Tibial artery (tissue), 4 donors: ENCODE measurements at regions not wholly inside any gene's neighbourhood (a gene's known extent, or its start where the extent isn't known, plus 50 kb on each side); places are given as distances from the start of the nearest gene placed in this dataset.

ENCODE experiments used
- DNase-seq, 2 donors: peaks; one replicate each; pipeline ENCODE4 v3.0.0-alpha.2; 2019
- H3K27ac ChIP-seq, 2 donors: fragments of 200-600 bp; sonication (generic) in 1 of 2; 1 replicate in 1 of 2; 2 replicates in 1 of 2; pipeline ENCODE4 v1.5.1; 2018 to 2019; ENCODE audit warnings: mild to moderate bottlenecking in 1 of 2
- H3K27me3 ChIP-seq, 2 donors: fragments of 200-600 bp; sonication (generic) in 1 of 2; one replicate each; pipeline versions ENCODE4 v1.5.1 to v1.6.0; 2016 to 2019
- H3K36me3 ChIP-seq, 3 donors: fragments of 200-600 bp; sonication (generic) in 2 of 3; one replicate each; pipeline ENCODE4 v1.5.1; 2016 to 2019; ENCODE audit warnings: mild to moderate bottlenecking in 2 of 3
- H3K4me1 ChIP-seq, 4 donors: fragments of 200-600 bp; sonication (generic) in 2 of 4; 1 replicate in 3 of 4; 2 replicates in 1 of 4; pipeline ENCODE4 v1.5.1; 2016 to 2019
- H3K4me3 ChIP-seq, 2 donors: fragments of 200-600 bp; sonication (generic) in 1 of 2; 1 replicate in 1 of 2; 2 replicates in 1 of 2; pipeline ENCODE4 v1.5.1; 2018 to 2019; ENCODE audit warnings: mild to moderate bottlenecking in 2 of 2
- H3K9me3 ChIP-seq, 3 donors: fragments of 200-600 bp; sonication (generic) in 1 of 3; one replicate each; pipeline ENCODE4 v1.5.1; 2016 to 2019
- CTCF ChIP-seq, 2 experiments: fragments of 200-600 bp in 1 of 2; fragments of 450-650 bp in 1 of 2; IDR thresholded peaks; one replicate each; pipeline ENCODE4 v1.5.1; 2017 to 2019; ENCODE audit warnings: antibody characterized with exemption in 2 of 2, mild to moderate bottlenecking in 1 of 2, moderate library complexity in 1 of 2
- intact Hi-C: fragments of 100-400 bp; cut with DNase I; formaldehyde crosslinking; loops from one replicate; pipeline ENCODE4 v1.15.0; 2023; ENCODE audit warnings: low total_unique reads

- intact Hi-C loops = no loop called here
- Histone ChIP-seq H3K9me3 (no peaks in the 10 kb centered on the region), H3K27me3 (no peaks in the 10 kb centered on the region), H3K27ac (no peak overlapping the region), H3K4me1 (no peaks in the 10 kb centered on the region), H3K4me3 (no peak overlapping the region), H3K36me3 (no peaks in the 10 kb centered on the region)
- DNase-seq = no peak
- TF ChIP-seq CTCF (IDR thresholded peaks at IDR 0.05) = no peak
Measured at GRCh38 chr1:87421809-87422208, 93.1 kb downstream of the LMO4 start.

GRCh38 chr1:87424541-87424940, 95.9 kb downstream of the LMO4 start:
- no peak overlapping the region for H3K4me3 ChIP-seq
- H3K4me1 ChIP-seq = no peaks in the 10 kb centered on the region
- H3K27ac ChIP-seq = no peak overlapping the region
- TF ChIP-seq CTCF (IDR thresholded peaks at IDR 0.05) = no peak
- no peaks in the 10 kb centered on the region for H3K36me3 ChIP-seq
- intact Hi-C loops = no loop called here
- no peak for DNase-seq
- H3K9me3 ChIP-seq = no peaks in the 10 kb centered on the region
- no peaks in the 10 kb centered on the region for H3K27me3 ChIP-seq

- Histone ChIP-seq H3K9me3 (no peaks in the 10 kb centered on the region), H3K4me1 (no peaks in the 10 kb centered on the region), H3K4me3 (no peak overlapping the region), H3K36me3 (no peaks in the 10 kb centered on the region), H3K27me3 (no peaks in the 10 kb centered on the region), H3K27ac (no peak overlapping the region)
- intact Hi-C loops = no loop called here
- no peak for TF ChIP-seq CTCF (IDR thresholded peaks at IDR 0.05)
- DNase-seq = no peak
Measured at GRCh38 chr1:87426463-87427249, 98.0 kb downstream of the LMO4 start.

- no peaks in the 10 kb centered on the region for H3K27me3 ChIP-seq
- no peak overlapping the region for H3K27ac ChIP-seq
- intact Hi-C loops = no loop called here
- no peaks in the 10 kb centered on the region for H3K9me3 ChIP-seq
- TF ChIP-seq CTCF (IDR thresholded peaks at IDR 0.05) = no peak
- no peak overlapping the region for H3K4me3 ChIP-seq
- H3K36me3 ChIP-seq = no peaks in the 10 kb centered on the region
- H3K4me1 ChIP-seq = no peaks in the 10 kb centered on the region
- no peak for DNase-seq
Measured at GRCh38 chr1:87428367-87428766, 99.7 kb downstream of the LMO4 start.

- H3K4me3 ChIP-seq = no peak overlapping the region
- no peaks in the 10 kb centered on the region for H3K4me1 ChIP-seq
- no peaks in the 10 kb centered on the region for H3K36me3 ChIP-seq
- H3K27ac ChIP-seq = no peak overlapping the region
- TF ChIP-seq CTCF (IDR thresholded peaks at IDR 0.05) = no peak
- intact Hi-C loops = no loop called here
- no peak for DNase-seq
- H3K9me3 ChIP-seq = no peaks in the 10 kb centered on the region
- H3K27me3 ChIP-seq = no peaks in the 10 kb centered on the region
Measured at GRCh38 chr1:87428883-87429282, 100.2 kb downstream of the LMO4 start.
